ENCODE measurements at regions not wholly inside any gene's neighbourhood (a gene's known extent, or its start where the extent isn't known, plus 50 kb on each side); places are given as distances from the start of the nearest gene placed in this dataset.

DNA sequence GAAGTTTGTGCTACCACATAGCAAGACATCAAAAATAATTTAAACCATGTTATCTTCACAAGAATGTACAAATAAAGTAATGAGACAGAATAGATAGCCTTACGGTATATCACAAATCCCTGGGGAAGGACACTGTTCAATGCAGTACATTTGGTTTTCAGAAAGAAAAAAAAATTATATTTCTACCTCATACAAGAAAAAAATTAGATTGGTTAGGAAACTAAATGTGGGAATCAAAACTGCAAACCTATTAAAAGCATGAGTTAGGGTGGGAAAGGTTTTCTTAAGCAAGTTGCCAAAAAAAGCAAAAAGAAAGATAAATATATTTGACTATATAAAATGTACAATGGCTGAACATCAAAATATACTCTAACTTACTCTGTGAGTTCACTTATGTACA is 201.9 kb upstream of the NREP start:
- TF ChIP-seq, protein P1, sequence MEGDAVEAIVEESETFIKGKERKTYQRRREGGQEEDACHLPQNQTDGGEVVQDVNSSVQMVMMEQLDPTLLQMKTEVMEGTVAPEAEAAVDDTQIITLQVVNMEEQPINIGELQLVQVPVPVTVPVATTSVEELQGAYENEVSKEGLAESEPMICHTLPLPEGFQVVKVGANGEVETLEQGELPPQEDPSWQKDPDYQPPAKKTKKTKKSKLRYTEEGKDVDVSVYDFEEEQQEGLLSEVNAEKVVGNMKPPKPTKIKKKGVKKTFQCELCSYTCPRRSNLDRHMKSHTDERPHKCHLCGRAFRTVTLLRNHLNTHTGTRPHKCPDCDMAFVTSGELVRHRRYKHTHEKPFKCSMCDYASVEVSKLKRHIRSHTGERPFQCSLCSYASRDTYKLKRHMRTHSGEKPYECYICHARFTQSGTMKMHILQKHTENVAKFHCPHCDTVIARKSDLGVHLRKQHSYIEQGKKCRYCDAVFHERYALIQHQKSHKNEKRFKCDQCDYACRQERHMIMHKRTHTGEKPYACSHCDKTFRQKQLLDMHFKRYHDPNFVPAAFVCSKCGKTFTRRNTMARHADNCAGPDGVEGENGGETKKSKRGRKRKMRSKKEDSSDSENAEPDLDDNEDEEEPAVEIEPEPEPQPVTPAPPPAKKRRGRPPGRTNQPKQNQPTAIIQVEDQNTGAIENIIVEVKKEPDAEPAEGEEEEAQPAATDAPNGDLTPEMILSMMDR (IDR thresholded peaks at IDR 0.05) = no peak
- TF ChIP-seq POLR2A (IDR thresholded peaks at IDR 0.05) = no peak
- no peak for TF ChIP-seq POLR2AphosphoS5 (IDR thresholded peaks at IDR 0.05)
